HG02798 (cell line): ENCODE measurements at regions not wholly inside any gene's neighbourhood (a gene's known extent, or its start where the extent isn't known, plus 50 kb on each side); places are given as distances from the start of the nearest gene placed in this dataset.
"Not testable (repeated sequence)": the region's sequence is repeated elsewhere in the genome, so short reads cannot be mapped to it uniquely, and the experiment has no call there.

ENCODE experiments used
- ATAC-seq: cut with Tn5 transposase; IDR thresholded peaks from one replicate; pipeline ENCODE4 v1.9.1; 2021; ENCODE audit warnings: mild to moderate bottlenecking; ENCODE audit not compliant: unreplicated experiment, poor library complexity

GRCh38 chr12:19757317-19757877 lies 318.1 kb downstream of the AEBP2 start:
- ATAC-seq, result peak; percentile 72

- ATAC-seq, result no peak
Observed at GRCh38 chr12:19759227-19759626, 319.9 kb downstream of the AEBP2 start.

- no peak for ATAC-seq
Observed at GRCh38 chr12:19760611-19761010, 321.3 kb downstream of the AEBP2 start.

- ATAC-seq, result no peak
Observed at GRCh38 chr12:19761463-19761862, 322.2 kb downstream of the AEBP2 start.

GRCh38 chr12:19763488-19763887 lies 324.2 kb downstream of the AEBP2 start:
- no peak for ATAC-seq

GRCh38 chr12:19764408-19764807 lies 325.1 kb downstream of the AEBP2 start:
- no peak for ATAC-seq

- ATAC-seq, result no peak
Observed at GRCh38 chr12:19771858-19772257, 332.6 kb downstream of the AEBP2 start.

- no peak for ATAC-seq
Observed at GRCh38 chr12:19772776-19773175, 333.5 kb downstream of the AEBP2 start.

GRCh38 chr12:19775241-19775640 lies 335.9 kb downstream of the AEBP2 start:
- no peak for ATAC-seq

- not testable (repeated sequence) for ATAC-seq
Observed at GRCh38 chr12:19775976-19776375, 336.7 kb downstream of the AEBP2 start.

- no peak for ATAC-seq
Observed at GRCh38 chr12:19778172-19778571, 338.9 kb downstream of the AEBP2 start.

GRCh38 chr12:19778797-19779196 lies 339.5 kb downstream of the AEBP2 start:
- no peak for ATAC-seq

GRCh38 chr12:19779395-19780056 lies 340.2 kb downstream of the AEBP2 start:
- ATAC-seq, result no peak

- no peak for ATAC-seq
Observed at GRCh38 chr12:19780460-19780859, 341.2 kb downstream of the AEBP2 start.

- no peak for ATAC-seq
Observed at GRCh38 chr12:19783547-19784444, 344.5 kb downstream of the AEBP2 start.

GRCh38 chr12:19792028-19792427 lies 352.7 kb downstream of the AEBP2 start:
- no peak for ATAC-seq

- ATAC-seq, result no peak
Observed at GRCh38 chr12:19794116-19794515, 354.8 kb downstream of the AEBP2 start.

GRCh38 chr12:19799216-19799615 lies 359.9 kb downstream of the AEBP2 start:
- no peak for ATAC-seq

- ATAC-seq, result no peak
Observed at GRCh38 chr12:19799895-19800602, 360.8 kb downstream of the AEBP2 start.

GRCh38 chr12:19800884-19801283 lies 361.6 kb downstream of the AEBP2 start:
- peak; percentile 35 for ATAC-seq

GRCh38 chr12:19801941-19802340 lies 362.6 kb downstream of the AEBP2 start:
- no peak for ATAC-seq
